ENCODE measurements at regions not wholly inside any gene's neighbourhood (a gene's known extent, or its start where the extent isn't known, plus 50 kb on each side); places are given as distances from the start of the nearest gene placed in this dataset.

DNA sequence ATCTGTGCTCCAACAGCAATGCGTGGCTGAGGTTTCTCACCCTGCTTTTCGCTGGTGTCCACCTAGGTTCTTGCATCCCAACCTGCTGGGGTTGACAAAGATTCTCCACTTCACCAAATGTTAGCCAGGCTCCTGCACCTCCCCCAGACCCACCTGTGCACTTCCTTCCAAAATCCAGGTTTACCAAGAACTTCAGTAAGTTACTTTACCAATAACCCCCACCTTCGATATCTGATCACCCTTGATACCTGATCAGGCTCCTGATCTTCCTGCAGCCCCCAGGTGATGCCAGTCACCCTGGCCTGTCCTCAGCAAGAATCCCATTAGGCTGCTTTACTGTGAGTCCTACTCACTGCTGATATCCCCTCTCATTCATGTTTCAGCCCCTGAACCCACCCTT lies 1203.4 kb downstream of the TBC1D22A start:
- TF ChIP-seq, protein P1, sequence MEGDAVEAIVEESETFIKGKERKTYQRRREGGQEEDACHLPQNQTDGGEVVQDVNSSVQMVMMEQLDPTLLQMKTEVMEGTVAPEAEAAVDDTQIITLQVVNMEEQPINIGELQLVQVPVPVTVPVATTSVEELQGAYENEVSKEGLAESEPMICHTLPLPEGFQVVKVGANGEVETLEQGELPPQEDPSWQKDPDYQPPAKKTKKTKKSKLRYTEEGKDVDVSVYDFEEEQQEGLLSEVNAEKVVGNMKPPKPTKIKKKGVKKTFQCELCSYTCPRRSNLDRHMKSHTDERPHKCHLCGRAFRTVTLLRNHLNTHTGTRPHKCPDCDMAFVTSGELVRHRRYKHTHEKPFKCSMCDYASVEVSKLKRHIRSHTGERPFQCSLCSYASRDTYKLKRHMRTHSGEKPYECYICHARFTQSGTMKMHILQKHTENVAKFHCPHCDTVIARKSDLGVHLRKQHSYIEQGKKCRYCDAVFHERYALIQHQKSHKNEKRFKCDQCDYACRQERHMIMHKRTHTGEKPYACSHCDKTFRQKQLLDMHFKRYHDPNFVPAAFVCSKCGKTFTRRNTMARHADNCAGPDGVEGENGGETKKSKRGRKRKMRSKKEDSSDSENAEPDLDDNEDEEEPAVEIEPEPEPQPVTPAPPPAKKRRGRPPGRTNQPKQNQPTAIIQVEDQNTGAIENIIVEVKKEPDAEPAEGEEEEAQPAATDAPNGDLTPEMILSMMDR (IDR thresholded peaks at IDR 0.05) = no peak
- no peak for TF ChIP-seq POLR2A (IDR thresholded peaks at IDR 0.05)

Measured in heart left ventricle (tissue), 13 donors.